Type B pancreatic cell (in vitro differentiated cells): ENCODE measurements at regions not wholly inside any gene's neighbourhood (a gene's known extent, or its start where the extent isn't known, plus 50 kb on each side); places are given as distances from the start of the nearest gene placed in this dataset.
"Not testable (repeated sequence)": the region's sequence is repeated elsewhere in the genome, so short reads cannot be mapped to it uniquely, and the experiment has no call there.

Experiments used
- DNase-seq: peaks from one replicate; pipeline ENCODE4 v3.0.0; 2021; ENCODE audit warnings: mixed read lengths; ENCODE audit not compliant: unreplicated experiment; ENCODE audit errors: extremely low spot score
- H3K27ac Mint-ChIP-seq: 2 replicates; pipeline ENCODE4 v1.8.0; 2021; ENCODE audit warnings: mild to moderate bottlenecking, mixed read lengths
- H3K27me3 Mint-ChIP-seq: 2 replicates; pipeline ENCODE4 v1.8.0; 2021; ENCODE audit warnings: mixed read lengths
- H3K36me3 Mint-ChIP-seq: 2 replicates; pipeline ENCODE4 v1.8.0; 2021; ENCODE audit warnings: mixed read lengths
- H3K4me1 Mint-ChIP-seq: one replicate; pipeline ENCODE4 v1.8.0; 2021; ENCODE audit warnings: mixed read lengths; ENCODE audit not compliant: unreplicated experiment
- H3K4me3 Mint-ChIP-seq: 2 replicates; pipeline ENCODE4 v1.8.0; 2021; ENCODE audit warnings: mild to moderate bottlenecking, mixed read lengths
- H3K9me3 Mint-ChIP-seq: 2 replicates; pipeline ENCODE4 v1.8.0; 2021; ENCODE audit warnings: mixed read lengths
- CTCF ChIP-seq: fragments of 200-600 bp; sonication (generic); conservative IDR thresholded peaks from 2 replicates; pipeline ENCODE4 v1.5.0; 2021; ENCODE audit warnings: antibody characterized with exemption, mild to moderate bottlenecking

GRCh38 chr9:31740705-31741104 lies 643.7 kb upstream of the ACO1 start:
- H3K9me3 Mint-ChIP-seq = no peaks in the 10 kb centered on the region
- no peak for TF ChIP-seq CTCF
- no peaks in the 10 kb centered on the region for H3K4me1 Mint-ChIP-seq
- no peaks in the 10 kb centered on the region for H3K27me3 Mint-ChIP-seq
- H3K4me3 Mint-ChIP-seq = no peak overlapping the region
- DNase-seq = no peak
- no peaks in the 10 kb centered on the region for H3K36me3 Mint-ChIP-seq
- H3K27ac Mint-ChIP-seq = no peak overlapping the region

- Mint-ChIP-seq H3K27me3 (no peaks in the 10 kb centered on the region), H3K27ac (no peak overlapping the region)
Observed at GRCh38 chr9:31744589-31744988, 639.9 kb upstream of the ACO1 start.

GRCh38 chr9:31745468-31745867 lies 639.0 kb upstream of the ACO1 start:
- Mint-ChIP-seq H3K9me3 (no peaks in the 10 kb centered on the region), H3K36me3 (no peaks in the 10 kb centered on the region), H3K4me1 (no peaks in the 10 kb centered on the region), H3K27me3 (no peaks in the 10 kb centered on the region), H3K4me3 (no peak overlapping the region), H3K27ac (no peak overlapping the region)
- DNase-seq = no peak
- no peak for TF ChIP-seq CTCF

More at GRCh38 chr9:31744589-31744988, 639.9 kb upstream of the ACO1 start:
- Mint-ChIP-seq H3K9me3 (no peaks in the 10 kb centered on the region), H3K4me3 (no peak overlapping the region), H3K36me3 (no peaks in the 10 kb centered on the region), H3K4me1 (no peaks in the 10 kb centered on the region)
- DNase-seq = no peak
- no peak for TF ChIP-seq CTCF

- no peak overlapping the region for H3K27ac Mint-ChIP-seq
- H3K36me3 Mint-ChIP-seq = no peaks in the 10 kb centered on the region
- H3K9me3 Mint-ChIP-seq = no peaks in the 10 kb centered on the region
- no peaks in the 10 kb centered on the region for H3K4me1 Mint-ChIP-seq
- H3K27me3 Mint-ChIP-seq = no peaks in the 10 kb centered on the region
- no peak overlapping the region for H3K4me3 Mint-ChIP-seq
- no peak for TF ChIP-seq CTCF
- DNase-seq = no peak
Observed at GRCh38 chr9:31745886-31746285, 638.6 kb upstream of the ACO1 start.

GRCh38 chr9:31753756-31754155 lies 630.7 kb upstream of the ACO1 start:
- TF ChIP-seq CTCF = no peak
- Mint-ChIP-seq H3K36me3 (no peaks in the 10 kb centered on the region), H3K4me1 (no peaks in the 10 kb centered on the region), H3K4me3 (no peak overlapping the region), H3K9me3 (no peaks in the 10 kb centered on the region), H3K27ac (no peak overlapping the region), H3K27me3 (no peaks in the 10 kb centered on the region)
- DNase-seq = no peak

GRCh38 chr9:31759703-31760102 lies 624.7 kb upstream of the ACO1 start:
- DNase-seq = no peak
- Mint-ChIP-seq H3K4me3 (no peak overlapping the region), H3K36me3 (no peaks in the 10 kb centered on the region), H3K9me3 (no peaks in the 10 kb centered on the region), H3K27me3 (no peaks in the 10 kb centered on the region), H3K4me1 (no peaks in the 10 kb centered on the region), H3K27ac (no peak overlapping the region)
- TF ChIP-seq CTCF = no peak

- DNase-seq, H3K4me1 Mint-ChIP-seq, H3K27ac Mint-ChIP-seq, H3K36me3 Mint-ChIP-seq, H3K27me3 Mint-ChIP-seq, H3K4me3 Mint-ChIP-seq: not testable (repeated sequence)
- peaks cover 28% of the 10 kb centered on the region for H3K9me3 Mint-ChIP-seq
Observed at GRCh38 chr9:31774021-31774420, 610.4 kb upstream of the ACO1 start.
